T-cell (primary cell): ENCODE measurements at regions not wholly inside any gene's neighbourhood (a gene's known extent, or its start where the extent isn't known, plus 50 kb on each side); places are given as distances from the start of the nearest gene placed in this dataset.

Experiments
- ATAC-seq, 4 experiments: fragments of 200-7000 bp in 3 of 4; fragments of 150-1000 bp in 1 of 4; cut with Tn5 transposase; replicated peaks in 1 of 4; 1 replicate in 3 of 4; 2 replicates in 1 of 4; pipeline ENCODE4 v1.10.0; 2021; ENCODE audit warnings: moderate library complexity in 3 of 4, mild to moderate bottlenecking in 2 of 4, moderate number of reproducible peaks in 1 of 4
- CTCF ChIA-PET, 2 donors: fragments of 300-600 bp; sonication (Branson Sonifier 250); formaldehyde crosslinking; loops; one replicate each; lab custom pipeline; 2022; ENCODE audit warnings: antibody characterized with exemption in 2 of 2; lab: Charles Lee
- POLR2A ChIA-PET, 2 donors: fragments of 300-600 bp; sonication (Branson Sonifier 250); formaldehyde crosslinking; loops; one replicate each; lab custom pipeline; 2022; ENCODE audit warnings: antibody characterized with exemption in 2 of 2; lab: Charles Lee
- DNase-seq, 35 experiments: peaks; one replicate each; pipeline versions ENCODE4 v3.0.0 to v3.0.0-alpha.2; 2013 to 2023
- H3K27ac ChIP-seq: one replicate; pipeline ENCODE4 v1.5.1; 2013; ENCODE audit warnings: low read length
- H3K27me3 ChIP-seq, 2 experiments: replicated peaks in 1 of 2; 1 replicate in 1 of 2; 2 replicates in 1 of 2; pipeline versions ENCODE4 v1.6.1 to v1.7.0; 2013; ENCODE audit warnings: low read length in 1 of 2, mixed read lengths in 1 of 2; ENCODE audit not compliant: control insufficient read depth in 2 of 2, insufficient read depth in 2 of 2; ENCODE audit errors: extremely low read depth in 1 of 2
- H3K36me3 ChIP-seq, 2 donors: 1 replicate in 1 of 2; 2 replicates in 1 of 2; pipeline versions ENCODE4 v1.6.1 to v1.7.0; 2013; ENCODE audit warnings: low read length in 1 of 2; ENCODE audit not compliant: control insufficient read depth in 2 of 2, insufficient read depth in 1 of 2; ENCODE audit errors: extremely low read depth in 1 of 2
- H3K4me1 ChIP-seq, 2 experiments: 1 replicate in 1 of 2; 2 replicates in 1 of 2; pipeline versions ENCODE4 v1.6.1 to v1.7.0; 2013; ENCODE audit warnings: low read length in 2 of 2, mixed read lengths in 1 of 2; ENCODE audit not compliant: insufficient read depth in 2 of 2, control insufficient read depth in 1 of 2; ENCODE audit errors: extremely low read depth in 1 of 2
- H3K4me3 ChIP-seq, 2 donors: 1 replicate in 1 of 2; 2 replicates in 1 of 2; pipeline versions ENCODE4 v1.5.1 to v1.7.0; 2013; ENCODE audit warnings: mild to moderate bottlenecking in 2 of 2, low read length in 1 of 2, moderate library complexity in 1 of 2; ENCODE audit not compliant: control insufficient read depth in 1 of 2; ENCODE audit errors: extremely low read depth in 1 of 2
- H3K9me3 ChIP-seq: 2 replicates; pipeline ENCODE4 v1.7.0; 2013
- H3K27ac Mint-ChIP-seq, 2 donors: one replicate each; pipeline ENCODE4 v1.8.0; 2020 to 2021; ENCODE audit warnings: mild to moderate bottlenecking in 2 of 2, mixed read lengths in 2 of 2
- H3K27me3 Mint-ChIP-seq, 2 donors: one replicate each; pipeline ENCODE4 v1.8.0; 2021 to 2022; ENCODE audit warnings: mixed read lengths in 2 of 2
- H3K36me3 Mint-ChIP-seq: one replicate; pipeline ENCODE4 v1.8.0; 2021; ENCODE audit warnings: mixed read lengths
- H3K4me1 Mint-ChIP-seq, 3 donors: one replicate each; pipeline ENCODE4 v1.8.0; 2020 to 2022; ENCODE audit warnings: mixed read lengths in 3 of 3, mild to moderate bottlenecking in 1 of 3
- H3K4me3 Mint-ChIP-seq, 3 donors: one replicate each; pipeline ENCODE4 v1.8.0; 2020 to 2022; ENCODE audit warnings: mild to moderate bottlenecking in 3 of 3, mixed read lengths in 3 of 3, moderate library complexity in 3 of 3
- H3K9me3 Mint-ChIP-seq, 3 donors: one replicate each; pipeline ENCODE4 v1.8.0; 2020 to 2022; ENCODE audit warnings: mixed read lengths in 3 of 3
- WGBS: methylation state at CpG from one replicate; pipeline ENCODE4 v1.1.5; 2013; ENCODE audit warnings: missing lambda C conversion rate; ENCODE audit not compliant: insufficient coverage; 5-methylcytosine and 5-hydroxymethylcytosine counted together

DNA sequence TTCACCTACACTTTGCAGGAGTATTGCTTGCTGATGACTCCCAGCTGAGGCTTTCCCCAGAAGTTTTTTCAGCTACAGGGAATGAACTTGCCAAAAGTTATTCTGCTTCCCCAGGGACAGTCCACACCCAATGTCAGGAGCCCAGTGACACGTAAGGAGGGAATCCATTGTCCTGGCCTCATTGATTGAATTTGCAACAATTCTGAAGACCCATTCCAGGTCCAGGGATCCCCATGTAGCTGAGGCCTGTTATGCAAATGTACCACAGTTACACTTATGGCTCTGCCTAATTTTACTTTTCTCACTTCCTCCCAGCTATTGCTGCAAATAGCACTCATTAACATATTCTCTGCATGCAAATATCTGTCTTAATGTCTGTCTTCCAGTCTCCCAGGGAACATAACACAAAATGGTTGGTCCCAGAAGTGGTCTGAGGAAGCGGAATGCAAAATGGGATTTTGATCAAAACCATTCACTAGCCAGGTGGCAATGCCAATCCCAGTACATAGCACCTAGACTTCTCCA, 113.7 kb upstream of the ACTRT1 start:
- Mint-ChIP-seq H3K36me3 (no peaks in the 10 kb centered on the region), H3K4me3 (no peak overlapping the region), H3K9me3 (peaks cover 0 to 5% (median 4%) of the 10 kb centered on the region in 3 donors), H3K27me3 (no peaks in the 10 kb centered on the region), H3K4me1 (no peaks in the 10 kb centered on the region), H3K27ac (no peak overlapping the region)
- Histone ChIP-seq H3K27me3 (no peaks in the 10 kb centered on the region), H3K4me3 (no peak overlapping the region), H3K36me3 (no peaks in the 10 kb centered on the region), H3K9me3 (no peaks in the 10 kb centered on the region), H3K4me1 (no peaks in the 10 kb centered on the region), H3K27ac (no peak overlapping the region)
- DNase-seq (no peak), ATAC-seq (no peak)
- 100% methylated on average over 1 of the region's 2 CpGs for WGBS
- CTCF ChIA-PET: no interaction called here
- POLR2A ChIA-PET: no interaction called here

DNA sequence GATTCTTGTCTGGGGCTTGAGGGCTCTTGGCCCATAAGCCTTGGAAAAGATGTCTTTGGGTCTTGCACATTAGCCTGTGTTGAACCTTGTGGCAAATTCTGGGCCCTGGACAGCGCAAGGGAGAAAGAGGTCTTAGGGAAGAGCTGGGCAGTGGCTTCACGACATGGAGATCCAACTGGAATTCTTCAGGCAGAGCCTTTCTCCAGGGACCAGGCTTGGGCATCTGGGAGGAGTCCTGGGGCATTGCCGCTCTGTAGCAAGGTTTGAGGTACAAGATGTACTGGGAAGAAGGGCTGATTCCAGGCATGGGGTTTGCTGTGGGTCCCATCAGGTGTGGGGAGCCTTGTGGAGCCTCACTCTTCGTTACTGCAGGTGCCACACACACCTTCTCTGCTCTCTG, 104.0 kb upstream of the ACTRT1 start:
- H3K4me3 Mint-ChIP-seq: no peak overlapping the region
- ATAC-seq: no peak
- CTCF ChIA-PET: no interaction called here
- Histone ChIP-seq H3K4me1 (no peaks in the 10 kb centered on the region), H3K27ac (no peak overlapping the region), H3K9me3 (no peaks in the 10 kb centered on the region), H3K36me3 (no peaks in the 10 kb centered on the region), H3K4me3 (no peak overlapping the region), H3K27me3 (no peaks in the 10 kb centered on the region)
- H3K9me3 Mint-ChIP-seq: peaks cover 10 to 25% (median 12%) of the 10 kb centered on the region in 3 donors
- POLR2A ChIA-PET: no interaction called here
- no peaks in the 10 kb centered on the region for H3K4me1 Mint-ChIP-seq
- H3K36me3 Mint-ChIP-seq: no peaks in the 10 kb centered on the region
- no peaks in the 10 kb centered on the region for H3K27me3 Mint-ChIP-seq
- WGBS: no CpG with 5 or more reads among the region's 4 CpGs
- no peak for DNase-seq
- H3K27ac Mint-ChIP-seq: no peak overlapping the region

- H3K4me1 Mint-ChIP-seq: no peaks in the 10 kb centered on the region
- H3K27me3 Mint-ChIP-seq: no peaks in the 10 kb centered on the region
- Histone ChIP-seq H3K4me3 (no peak overlapping the region), H3K4me1 (no peaks in the 10 kb centered on the region), H3K36me3 (no peaks in the 10 kb centered on the region), H3K27me3 (no peaks in the 10 kb centered on the region), H3K9me3 (no peaks in the 10 kb centered on the region), H3K27ac (no peak overlapping the region)
- ChIA-PET POLR2A (no interaction called here), CTCF (no interaction called here)
- H3K4me3 Mint-ChIP-seq: no peak overlapping the region
- H3K36me3 Mint-ChIP-seq: no peaks in the 10 kb centered on the region
- DNase-seq (no peak), ATAC-seq (no peak)
- WGBS: no CpG with 5 or more reads among the region's 3 CpGs
- no peak overlapping the region for H3K27ac Mint-ChIP-seq
- peaks cover 0 to 10% (median 0%) of the 10 kb centered on the region in 3 donors for H3K9me3 Mint-ChIP-seq
Observed at GRCh38 chrX:128142745-128143144, 90.5 kb upstream of the ACTRT1 start.

- Histone ChIP-seq H3K4me3 (no peak overlapping the region), H3K36me3 (no peaks in the 10 kb centered on the region), H3K27ac (no peak overlapping the region), H3K4me1 (no peaks in the 10 kb centered on the region), H3K27me3 (no peaks in the 10 kb centered on the region), H3K9me3 (no peaks in the 10 kb centered on the region)
- no peak for DNase-seq
- ChIA-PET POLR2A (no interaction called here), CTCF (no interaction called here)
- Mint-ChIP-seq H3K4me3 (no peak overlapping the region), H3K4me1 (no peaks in the 10 kb centered on the region), H3K36me3 (no peaks in the 10 kb centered on the region), H3K9me3 (no peaks in the 10 kb centered on the region), H3K27me3 (peaks cover 0 to 14% of the 10 kb centered on the region in 2 donors), H3K27ac (no peak overlapping the region)
- WGBS: no CpG with 5 or more reads among the region's 1 CpG
- no peak for ATAC-seq
Observed at GRCh38 chrX:128106630-128107029, 54.4 kb upstream of the ACTRT1 start.

- Mint-ChIP-seq H3K4me3 (no peak overlapping the region), H3K4me1 (no peaks in the 10 kb centered on the region), H3K27me3 (peaks cover 0 to 6% of the 10 kb centered on the region in 2 donors), H3K9me3 (no peaks in the 10 kb centered on the region), H3K36me3 (no peaks in the 10 kb centered on the region), H3K27ac (no peak overlapping the region)
- Histone ChIP-seq H3K36me3 (no peaks in the 10 kb centered on the region), H3K9me3 (no peaks in the 10 kb centered on the region), H3K4me3 (no peak overlapping the region), H3K27ac (no peak overlapping the region), H3K27me3 (no peaks in the 10 kb centered on the region), H3K4me1 (no peaks in the 10 kb centered on the region)
- CTCF ChIA-PET: no interaction called here
- POLR2A ChIA-PET: interaction anchor here in 1 of 2 donors (0.6 kb wide), 1 partner anchor 992 kb away, joined by 3 read pairs; no protein-coding TSS in a partner anchor
- DNase-seq (no peak), ATAC-seq (no peak)
Observed at GRCh38 chrX:128105659-128106058, 53.5 kb upstream of the ACTRT1 start.
